ENCODE measurements at regions not wholly inside any gene's neighbourhood (a gene's known extent, or its start where the extent isn't known, plus 50 kb on each side); places are given as distances from the start of the nearest gene placed in this dataset.

DNA sequence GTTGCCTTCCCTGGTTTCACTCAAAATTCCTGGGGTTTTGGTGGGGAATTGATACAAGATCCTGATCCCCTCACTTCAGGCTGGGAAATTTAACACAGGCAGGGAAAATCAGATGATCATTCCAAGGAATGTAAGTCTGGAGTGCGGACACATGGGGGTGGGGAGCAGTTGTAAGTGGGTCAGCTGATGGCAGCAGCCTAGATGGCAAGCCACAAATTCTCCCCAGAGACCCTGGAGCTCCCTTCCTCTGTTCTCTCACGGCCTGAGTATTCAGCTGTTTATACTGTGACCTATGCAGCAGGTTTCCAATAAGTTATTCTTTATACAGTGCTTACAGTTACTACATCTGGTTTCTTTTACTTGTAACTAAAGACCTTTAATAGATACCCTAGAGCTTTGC lies 144.9 kb downstream of the SH3BGRL2 start:
- FAIRE-seq (no peak), DNase-seq (ENCODE audit: low read depth in 1 of 2, low spot score in 2 of 2) (no peak)
- H2AFZ ChIP-seq (ENCODE audit: low read length) = no peak overlapping the region
- H3K56ac ChIP-seq (replicated peaks; ENCODE audit: insufficient read length, low read depth, low read length) = no peak overlapping the region
- 74% methylated on average over 2 of the region's 2 CpGs; no CpG with 5 or more reads in 1 of the 2 experiments for WGBS, 2 experiments (ENCODE audit: extremely low coverage in 1 of 2, insufficient coverage in 1 of 2, insufficient read length in 1 of 2, insufficient replicate concordance in 2 of 2, low coverage in 1 of 2, low lambda C conversion rate in 2 of 2, missing lambda C conversion rate in 1 of 2)
- H2BK15ac ChIP-seq (ENCODE audit: low read length) = no peak overlapping the region
- no peaks in the 10 kb centered on the region for H3K36me3 ChIP-seq (ENCODE audit: control insufficient read depth in 2 of 4, insufficient read depth in 4 of 4, low read length in 3 of 4)
- H3K14ac ChIP-seq (ENCODE audit: insufficient read length) = no peak overlapping the region
- no peak overlapping the region for H3K23ac ChIP-seq (ENCODE audit: insufficient read length)
- no peaks in the 10 kb centered on the region for H4K20me1 ChIP-seq (replicated peaks in 1 of 2; ENCODE audit: control insufficient read depth in 1 of 2, insufficient read depth in 2 of 2, low read length in 2 of 2)
- no peak overlapping the region for H2BK20ac ChIP-seq (ENCODE audit: low read length)
- no peak overlapping the region for H2BK120ac ChIP-seq (replicated peaks; ENCODE audit: low read depth, low read length)
- no peak overlapping the region for H3K4me2 ChIP-seq (ENCODE audit: insufficient read depth in 1 of 2, low read depth in 2 of 2, low read length in 2 of 2)
- H3K18ac ChIP-seq (ENCODE audit: extremely low read depth, low read length) = no peak overlapping the region
- no peaks in the 10 kb centered on the region for H3K27me3 ChIP-seq (replicated peaks in 1 of 4; ENCODE audit: control insufficient read depth in 3 of 4, extremely low read depth in 1 of 4, insufficient read depth in 3 of 4, low read length in 3 of 4)
- no peak overlapping the region for H3K27ac ChIP-seq (ENCODE audit: low read depth, low read length)
- no peaks in the 10 kb centered on the region for H3K9me3 ChIP-seq (ENCODE audit: insufficient read depth in 2 of 2, low read depth in 1 of 2, low read length in 1 of 2)
- H2BK5ac ChIP-seq (ENCODE audit: low read depth, low read length) = no peak overlapping the region
- H3K79me1 ChIP-seq (ENCODE audit: low read depth, low read length) = no peaks in the 10 kb centered on the region
- no peak overlapping the region for H3K4me3 ChIP-seq (ENCODE audit: extremely low read depth in 1 of 4, insufficient read depth in 2 of 4, low read depth in 3 of 4, low read length in 4 of 4)
- H2BK12ac ChIP-seq (ENCODE audit: low read depth, low read length) = no peak overlapping the region
- H3K23me2 ChIP-seq (ENCODE audit: low read depth, low read length) = peaks cover 1% of the 10 kb centered on the region; the same call in 1 of the 2 replicates
- H3K9ac ChIP-seq (replicated peaks in 1 of 4; ENCODE audit: extremely low read depth in 1 of 4, low read depth in 3 of 4, low read length in 3 of 4) = no peak overlapping the region
- ChIA-PET POLR2A (ENCODE audit: partially characterized antibody) (no interaction called here), CTCF (ENCODE audit: partially characterized antibody) (interaction anchor here (0.7 to 6.8 kb wide), 6 partner anchors 10 to 93 kb away, joined by 3 to 72 read pairs (median 6); no protein-coding TSS in a partner anchor)
- no peak overlapping the region for H3K4ac ChIP-seq (replicated peaks; ENCODE audit: insufficient read length, low read depth, low read length)
- H2AK5ac ChIP-seq (ENCODE audit: low read depth, low read length) = no peak overlapping the region
- H3K79me2 ChIP-seq (ENCODE audit: control insufficient read depth in 1 of 2, insufficient read depth in 2 of 2, low read length in 2 of 2) = no peaks in the 10 kb centered on the region
- no peak overlapping the region for H4K91ac ChIP-seq (replicated peaks; ENCODE audit: insufficient read length, low read length)
- no peak overlapping the region for H4K5ac ChIP-seq (ENCODE audit: insufficient read length, low read depth, low read length)
- H4K8ac ChIP-seq (ENCODE audit: extremely low read depth, insufficient read depth, low read length) = no peak overlapping the region
- H3K4me1 ChIP-seq (replicated peaks in 1 of 4; ENCODE audit: control insufficient read depth in 3 of 4, insufficient read depth in 4 of 4, low read length in 3 of 4) = peaks cover 0 to 3% (median 1%) of the 10 kb centered on the region in 4 experiments; a peak in 1 of 7 replicates
- no peak for TF ChIP-seq TAF1 (IDR thresholded peaks at IDR 0.05; ENCODE audit: low read depth, low read length)

Measured in H1 (cell line).